Endothelial cell (in vitro differentiated cells): ENCODE measurements at regions not wholly inside any gene's neighbourhood (a gene's known extent, or its start where the extent isn't known, plus 50 kb on each side); places are given as distances from the start of the nearest gene placed in this dataset.

Source experiments
- DNase-seq: peaks from one replicate; pipeline ENCODE4 v3.0.0; 2021; ENCODE audit warnings: low spot score
- H3K27ac Mint-ChIP-seq: one replicate; pipeline ENCODE4 v1.8.0; 2021; ENCODE audit warnings: mixed read lengths, inconsistent platforms; ENCODE audit not compliant: unreplicated experiment
- H3K27me3 Mint-ChIP-seq: one replicate; pipeline ENCODE4 v1.8.0; 2021; ENCODE audit warnings: mild to moderate bottlenecking, moderate library complexity, mixed read lengths, inconsistent platforms; ENCODE audit not compliant: unreplicated experiment
- H3K36me3 Mint-ChIP-seq: one replicate; pipeline ENCODE4 v1.8.0; 2021; ENCODE audit warnings: mild to moderate bottlenecking, low read depth, mixed read lengths, inconsistent platforms; ENCODE audit not compliant: unreplicated experiment
- H3K4me1 Mint-ChIP-seq: one replicate; pipeline ENCODE4 v1.8.0; 2021; ENCODE audit warnings: mild to moderate bottlenecking, mixed read lengths, inconsistent platforms; ENCODE audit not compliant: unreplicated experiment
- H3K4me3 Mint-ChIP-seq: one replicate; pipeline ENCODE4 v1.8.0; 2021; ENCODE audit warnings: mild to moderate bottlenecking, mixed read lengths, inconsistent platforms; ENCODE audit not compliant: unreplicated experiment
- H3K9me3 Mint-ChIP-seq: one replicate; pipeline ENCODE4 v1.8.0; 2021; ENCODE audit warnings: mixed read lengths, inconsistent platforms; ENCODE audit not compliant: unreplicated experiment
- CTCF ChIP-seq: fragments of 200-600 bp; sonication (generic); IDR thresholded peaks from one replicate; pipeline ENCODE4 v1.5.0; 2021; ENCODE audit warnings: antibody characterized with exemption; ENCODE audit not compliant: unreplicated experiment

GRCh38 chr5:4717446-4717845 lies 422.7 kb upstream of the ADAMTS16 start:
- no peak overlapping the region for H3K4me3 Mint-ChIP-seq
- no peaks in the 10 kb centered on the region for H3K4me1 Mint-ChIP-seq
- H3K36me3 Mint-ChIP-seq, result no peaks in the 10 kb centered on the region
- H3K27ac Mint-ChIP-seq, result no peak overlapping the region
- DNase-seq, result no peak
- no peaks in the 10 kb centered on the region for H3K9me3 Mint-ChIP-seq
- TF ChIP-seq CTCF, result no peak
- H3K27me3 Mint-ChIP-seq, result peaks cover 1% of the 10 kb centered on the region

- Mint-ChIP-seq H3K4me3 (no peak overlapping the region), H3K27ac (no peak overlapping the region), H3K27me3 (peaks cover 1% of the 10 kb centered on the region), H3K36me3 (no peaks in the 10 kb centered on the region), H3K9me3 (no peaks in the 10 kb centered on the region), H3K4me1 (no peaks in the 10 kb centered on the region)
- TF ChIP-seq CTCF, result no peak
- no peak for DNase-seq
These were observed 419.3 kb upstream of the ADAMTS16 start for GRCh38 chr5:4720831-4721230.

GRCh38 chr5:4722886-4723285 lies 417.2 kb upstream of the ADAMTS16 start:
- Mint-ChIP-seq H3K4me3 (no peak overlapping the region), H3K27me3 (peaks cover 1% of the 10 kb centered on the region), H3K4me1 (no peaks in the 10 kb centered on the region), H3K36me3 (no peaks in the 10 kb centered on the region), H3K27ac (no peak overlapping the region), H3K9me3 (no peaks in the 10 kb centered on the region)
- DNase-seq, result no peak
- TF ChIP-seq CTCF, result no peak

GRCh38 chr5:4725594-4725993 lies 414.5 kb upstream of the ADAMTS16 start:
- H3K4me1 Mint-ChIP-seq, result no peaks in the 10 kb centered on the region
- no peak for DNase-seq

GRCh38 chr5:4730279-4730678 lies 409.9 kb upstream of the ADAMTS16 start:
- H3K4me3 Mint-ChIP-seq, result no peak overlapping the region
- H3K27me3 Mint-ChIP-seq, result no peaks in the 10 kb centered on the region
- no peaks in the 10 kb centered on the region for H3K9me3 Mint-ChIP-seq
- no peaks in the 10 kb centered on the region for H3K4me1 Mint-ChIP-seq
- H3K36me3 Mint-ChIP-seq, result no peaks in the 10 kb centered on the region
- DNase-seq, result no peak
- no peak overlapping the region for H3K27ac Mint-ChIP-seq
- no peak for TF ChIP-seq CTCF

More at GRCh38 chr5:4725594-4725993, 414.5 kb upstream of the ADAMTS16 start:
- H3K4me3 Mint-ChIP-seq, result no peak overlapping the region
- H3K27ac Mint-ChIP-seq, result no peak overlapping the region
- no peaks in the 10 kb centered on the region for H3K27me3 Mint-ChIP-seq
- H3K36me3 Mint-ChIP-seq, result no peaks in the 10 kb centered on the region
- no peak for TF ChIP-seq CTCF
- H3K9me3 Mint-ChIP-seq, result no peaks in the 10 kb centered on the region
